ENCODE measurements at regions not wholly inside any gene's neighbourhood (a gene's known extent, or its start where the extent isn't known, plus 50 kb on each side); places are given as distances from the start of the nearest gene placed in this dataset.
A peak's percentile ranks its signal among the peaks of the same experiment; 100 is the strongest.
"Not testable (repeated sequence)": the region's sequence is repeated elsewhere in the genome, so short reads cannot be mapped to it uniquely, and the experiment has no call there.

DNA sequence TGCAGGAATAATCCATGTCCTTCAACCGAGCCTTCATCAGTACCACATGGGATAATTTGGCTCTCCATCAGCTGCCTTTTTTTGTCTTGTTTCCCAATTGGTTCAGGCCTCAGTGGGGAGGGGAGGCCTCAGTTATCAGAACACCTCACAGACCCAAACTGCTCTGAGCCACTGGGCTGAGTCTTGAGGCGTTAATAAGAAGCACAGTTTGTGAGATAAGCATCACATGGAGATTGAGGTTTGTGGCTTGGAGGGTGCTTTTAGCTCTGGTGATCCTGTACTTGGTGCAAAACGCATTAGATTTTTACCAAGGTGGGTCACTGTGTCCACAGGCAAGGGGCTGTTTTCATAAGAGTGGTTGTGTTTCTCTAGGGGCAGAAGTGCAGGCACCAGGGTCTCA lies 82.8 kb upstream of the HPF1 start:
- H3K4me1 ChIP-seq (ENCODE audit: insufficient read depth, low read length, poor library complexity, severe bottlenecking) = peaks cover 7% of the 10 kb centered on the region
- no peak for TF ChIP-seq EZH2 (IDR thresholded peaks at IDR 0.05; ENCODE audit: borderline replicate concordance, low read depth, low read length, poor library complexity, severe bottlenecking)
- no peak for TF ChIP-seq CTCF (conservative IDR thresholded peaks at IDR 0.05; ENCODE audit: low read depth, low read length)
- ChIA-PET POLR2A (ENCODE audit: low non-redundant PET) (no interaction called here), CTCF (no interaction called here)
- peaks cover 6% of the 10 kb centered on the region for H3K9me3 ChIP-seq (ENCODE audit: low read depth, low read length, poor library complexity, severe bottlenecking)
- intact Hi-C loops (cut with micrococcal nuclease; ENCODE audit: unreplicated experiment) = no loop called here
- no peak overlapping the region for H3K27ac ChIP-seq (ENCODE audit: low read depth, low read length, poor library complexity, severe bottlenecking)
- BruUV-seq (replicated peaks) = no TSS peak
- H3K36me3 ChIP-seq (ENCODE audit: insufficient read depth, low read length, poor library complexity, severe bottlenecking) = no peaks in the 10 kb centered on the region
- no peak for DNase-seq (ENCODE audit: low spot score)
- no peaks in the 10 kb centered on the region for H3K27me3 ChIP-seq (replicated peaks; ENCODE audit: insufficient read depth, low read depth, low read length, poor library complexity)
- no peak overlapping the region for H3K4me3 ChIP-seq (ENCODE audit: low read depth, low read length, poor library complexity, severe bottlenecking)

- H3K36me3 ChIP-seq (ENCODE audit: insufficient read depth, low read length, poor library complexity, severe bottlenecking); CTCF ChIA-PET; H3K9me3 ChIP-seq (ENCODE audit: low read depth, low read length, poor library complexity, severe bottlenecking); DNase-seq (ENCODE audit: low spot score); H3K4me3 ChIP-seq (ENCODE audit: low read depth, low read length, poor library complexity, severe bottlenecking); H3K27me3 ChIP-seq (replicated peaks; ENCODE audit: insufficient read depth, low read depth, low read length, poor library complexity); POLR2A ChIA-PET (ENCODE audit: low non-redundant PET); H3K27ac ChIP-seq (ENCODE audit: low read depth, low read length, poor library complexity, severe bottlenecking); H3K4me1 ChIP-seq (ENCODE audit: insufficient read depth, low read length, poor library complexity, severe bottlenecking); BruUV-seq (replicated peaks); intact Hi-C loops (cut with micrococcal nuclease; ENCODE audit: unreplicated experiment): not testable (repeated sequence)
Measured at GRCh38 chr4:169828329-169828728, 70.6 kb upstream of the HPF1 start.

DNA sequence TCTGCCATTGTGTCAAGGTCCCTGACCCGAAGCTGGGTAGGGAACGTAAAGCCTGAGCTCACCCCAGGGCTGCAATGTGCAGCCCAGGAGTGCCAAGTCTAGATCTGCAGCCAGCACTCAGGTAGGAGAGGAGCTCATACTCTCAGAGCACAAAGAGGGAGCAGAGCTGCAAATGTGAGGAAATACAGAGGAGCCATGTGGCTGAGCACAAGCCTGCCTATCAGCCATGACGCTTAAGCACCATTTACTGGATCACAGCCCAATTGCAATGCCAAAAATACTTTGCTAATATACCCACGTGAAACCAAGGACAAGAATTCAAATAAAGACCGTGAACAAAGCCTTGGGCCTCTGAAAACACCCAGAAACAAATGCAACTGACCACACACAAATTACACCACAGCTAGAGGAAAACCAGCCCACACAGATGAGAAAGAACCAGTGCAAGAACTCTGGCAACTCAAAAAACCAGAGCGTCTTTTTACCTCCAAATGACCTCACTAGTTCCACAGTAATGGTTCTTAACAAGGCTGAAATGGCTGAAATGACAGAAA lies 69.0 kb upstream of the HPF1 start:
- Histone ChIP-seq H3K4me1 (ENCODE audit: insufficient read depth, low read length, poor library complexity, severe bottlenecking) (no peaks in the 10 kb centered on the region), H3K9me3 (ENCODE audit: low read depth, low read length, poor library complexity, severe bottlenecking) (no peaks in the 10 kb centered on the region), H3K4me3 (ENCODE audit: low read depth, low read length, poor library complexity, severe bottlenecking) (no peak overlapping the region), H3K27ac (ENCODE audit: low read depth, low read length, poor library complexity, severe bottlenecking) (no peak overlapping the region), H3K27me3 (replicated peaks; ENCODE audit: insufficient read depth, low read depth, low read length, poor library complexity) (no peaks in the 10 kb centered on the region), H3K36me3 (ENCODE audit: insufficient read depth, low read length, poor library complexity, severe bottlenecking) (no peaks in the 10 kb centered on the region)
- no peak for DNase-seq (ENCODE audit: low spot score)
- BruUV-seq (replicated peaks) = no TSS peak
- TF ChIP-seq CTCF (conservative IDR thresholded peaks at IDR 0.05; ENCODE audit: low read depth, low read length) (no peak), EZH2 (IDR thresholded peaks at IDR 0.05; ENCODE audit: borderline replicate concordance, low read depth, low read length, poor library complexity, severe bottlenecking) (no peak)
- intact Hi-C loops (cut with micrococcal nuclease; ENCODE audit: unreplicated experiment) = no loop called here
- POLR2A ChIA-PET (ENCODE audit: low non-redundant PET) = no interaction called here
- CTCF ChIA-PET = no interaction called here

GRCh38 chr4:169823685-169824084 lies 65.9 kb upstream of the HPF1 start:
- DNase-seq (ENCODE audit: low spot score) = peak; percentile 57
- Histone ChIP-seq H3K27ac (ENCODE audit: low read depth, low read length, poor library complexity, severe bottlenecking) (no peak overlapping the region), H3K4me3 (ENCODE audit: low read depth, low read length, poor library complexity, severe bottlenecking) (no peak overlapping the region), H3K36me3 (ENCODE audit: insufficient read depth, low read length, poor library complexity, severe bottlenecking) (no peaks in the 10 kb centered on the region), H3K27me3 (replicated peaks; ENCODE audit: insufficient read depth, low read depth, low read length, poor library complexity) (no peaks in the 10 kb centered on the region), H3K4me1 (ENCODE audit: insufficient read depth, low read length, poor library complexity, severe bottlenecking) (no peaks in the 10 kb centered on the region), H3K9me3 (ENCODE audit: low read depth, low read length, poor library complexity, severe bottlenecking) (no peaks in the 10 kb centered on the region)
- TF ChIP-seq CTCF (conservative IDR thresholded peaks at IDR 0.05; ENCODE audit: low read depth, low read length) (no peak), EZH2 (IDR thresholded peaks at IDR 0.05; ENCODE audit: borderline replicate concordance, low read depth, low read length, poor library complexity, severe bottlenecking) (no peak)
- intact Hi-C loops (cut with micrococcal nuclease; ENCODE audit: unreplicated experiment) = no loop called here
- no TSS peak for BruUV-seq (replicated peaks)
- POLR2A ChIA-PET (ENCODE audit: low non-redundant PET) = no interaction called here
- CTCF ChIA-PET = no interaction called here

All from A673 (cell line).